Ascending aorta (tissue), 2 donors: ENCODE measurements at regions not wholly inside any gene's neighbourhood (a gene's known extent, or its start where the extent isn't known, plus 50 kb on each side); places are given as distances from the start of the nearest gene placed in this dataset.
A peak's percentile ranks its signal among the peaks of the same experiment; 100 is the strongest.

Experiments
- DNase-seq, 2 donors: peaks; one replicate each; pipeline ENCODE4 v3.0.0-alpha.2; 2019; ENCODE audit warnings: low spot score in 2 of 2
- H3K27ac ChIP-seq, 2 donors: fragments of 200-600 bp; sonication (generic); one replicate each; pipeline ENCODE4 v1.5.1; 2016 to 2017; ENCODE audit warnings: mild to moderate bottlenecking in 1 of 2
- H3K27me3 ChIP-seq: fragments of 200-600 bp; sonication (generic); one replicate; pipeline ENCODE4 v1.5.1; 2017
- H3K36me3 ChIP-seq, 2 donors: fragments of 200-600 bp; sonication (generic); one replicate each; pipeline ENCODE4 v1.5.1; 2016
- H3K4me1 ChIP-seq, 2 donors: fragments of 200-600 bp; sonication (generic); one replicate each; pipeline ENCODE4 v1.5.1; 2016 to 2017; ENCODE audit warnings: mild to moderate bottlenecking in 1 of 2
- H3K4me3 ChIP-seq, 2 donors: fragments of 200-600 bp; sonication (generic); one replicate each; pipeline ENCODE4 v1.5.1; 2016 to 2017; ENCODE audit warnings: mild to moderate bottlenecking in 1 of 2
- H3K9me3 ChIP-seq, 2 donors: fragments of 200-600 bp; sonication (generic); one replicate each; pipeline ENCODE4 v1.5.1; 2016
- intact Hi-C: fragments of 100-400 bp; cut with DNase I; formaldehyde crosslinking; loops from one replicate; pipeline ENCODE4 v1.15.1; 2023
- TF ChIP-seq, protein P1 (sequence below), 3 experiments: fragments of 200-600 bp in 2 of 3; fragments of 450-650 bp in 1 of 3; sonication (generic) in 2 of 3; IDR thresholded peaks; one replicate each; pipeline ENCODE4 v1.5.1; 2016 to 2019; ENCODE audit warnings: antibody characterized with exemption in 3 of 3, mild to moderate bottlenecking in 1 of 3, moderate library complexity in 1 of 3

DNA sequence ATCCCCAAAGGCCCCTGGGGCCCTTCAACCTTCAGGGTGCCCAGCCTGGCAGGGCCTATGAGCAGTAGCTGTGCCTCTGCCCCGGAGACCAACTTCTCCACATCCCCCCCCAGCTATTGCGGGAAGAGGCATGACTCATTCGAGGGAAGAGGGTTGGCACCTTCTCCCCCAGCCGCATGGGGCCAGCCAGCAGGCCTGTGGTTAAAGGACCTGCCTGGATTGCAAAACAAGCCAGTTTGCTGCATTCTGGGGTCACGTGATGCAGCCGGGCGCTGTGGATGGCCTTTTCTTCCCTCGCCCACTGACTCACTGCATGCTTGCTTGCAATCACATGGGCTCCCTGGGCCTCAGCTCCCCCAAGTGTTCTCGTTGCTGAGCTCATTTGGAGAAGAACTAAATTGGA, 182.5 kb downstream of the MAFB start:
- H3K4me1 ChIP-seq: peaks cover 0 to 13% of the 10 kb centered on the region in 2 donors
- TF ChIP-seq, protein P1, sequence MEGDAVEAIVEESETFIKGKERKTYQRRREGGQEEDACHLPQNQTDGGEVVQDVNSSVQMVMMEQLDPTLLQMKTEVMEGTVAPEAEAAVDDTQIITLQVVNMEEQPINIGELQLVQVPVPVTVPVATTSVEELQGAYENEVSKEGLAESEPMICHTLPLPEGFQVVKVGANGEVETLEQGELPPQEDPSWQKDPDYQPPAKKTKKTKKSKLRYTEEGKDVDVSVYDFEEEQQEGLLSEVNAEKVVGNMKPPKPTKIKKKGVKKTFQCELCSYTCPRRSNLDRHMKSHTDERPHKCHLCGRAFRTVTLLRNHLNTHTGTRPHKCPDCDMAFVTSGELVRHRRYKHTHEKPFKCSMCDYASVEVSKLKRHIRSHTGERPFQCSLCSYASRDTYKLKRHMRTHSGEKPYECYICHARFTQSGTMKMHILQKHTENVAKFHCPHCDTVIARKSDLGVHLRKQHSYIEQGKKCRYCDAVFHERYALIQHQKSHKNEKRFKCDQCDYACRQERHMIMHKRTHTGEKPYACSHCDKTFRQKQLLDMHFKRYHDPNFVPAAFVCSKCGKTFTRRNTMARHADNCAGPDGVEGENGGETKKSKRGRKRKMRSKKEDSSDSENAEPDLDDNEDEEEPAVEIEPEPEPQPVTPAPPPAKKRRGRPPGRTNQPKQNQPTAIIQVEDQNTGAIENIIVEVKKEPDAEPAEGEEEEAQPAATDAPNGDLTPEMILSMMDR (IDR thresholded peaks at IDR 0.05): no peak
- H3K27ac ChIP-seq: peak overlapping the region; percentile 62 to 67
- H3K27me3 ChIP-seq: no peaks in the 10 kb centered on the region
- no peaks in the 10 kb centered on the region for H3K9me3 ChIP-seq
- no peak overlapping the region for H3K4me3 ChIP-seq
- intact Hi-C loops: loop anchor here (1.0 to 10.0 kb wide), 5 partner anchors 126 to 1128 kb away; partner anchors contain the start of gene MAFB
- peak; percentile 96 to 98 for DNase-seq
- no peaks in the 10 kb centered on the region for H3K36me3 ChIP-seq

DNA sequence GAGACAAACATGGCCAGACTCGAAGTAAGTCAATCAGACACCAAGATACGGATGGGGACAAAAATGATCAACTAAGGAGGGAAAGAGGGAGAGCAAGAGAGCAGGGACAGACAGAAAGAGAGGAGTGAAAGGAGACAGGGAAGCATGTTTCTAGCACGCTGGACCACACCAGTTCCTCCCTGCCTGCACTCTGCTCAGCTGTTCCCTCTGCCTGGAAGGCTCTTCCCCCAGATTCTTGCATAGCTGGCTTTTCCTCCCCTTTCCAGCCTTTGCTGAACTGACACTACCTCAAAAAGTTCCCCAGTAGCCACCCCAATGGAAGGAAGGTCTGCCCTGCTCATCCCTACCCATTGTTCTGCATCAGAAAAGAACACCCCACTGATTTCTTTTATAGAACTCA, 185.9 kb downstream of the MAFB start:
- Histone ChIP-seq H3K36me3 (no peaks in the 10 kb centered on the region), H3K27me3 (no peaks in the 10 kb centered on the region), H3K27ac (no peak overlapping the region), H3K4me1 (peaks cover 0 to 10% of the 10 kb centered on the region in 2 donors), H3K9me3 (no peaks in the 10 kb centered on the region), H3K4me3 (no peak overlapping the region)
- DNase-seq: no peak
- intact Hi-C loops: loop anchor here (10.0 kb wide), 2 partner anchors 832 to 1132 kb away; no protein-coding TSS in a partner anchor
- TF ChIP-seq, protein P1 (IDR thresholded peaks at IDR 0.05): no peak

DNA sequence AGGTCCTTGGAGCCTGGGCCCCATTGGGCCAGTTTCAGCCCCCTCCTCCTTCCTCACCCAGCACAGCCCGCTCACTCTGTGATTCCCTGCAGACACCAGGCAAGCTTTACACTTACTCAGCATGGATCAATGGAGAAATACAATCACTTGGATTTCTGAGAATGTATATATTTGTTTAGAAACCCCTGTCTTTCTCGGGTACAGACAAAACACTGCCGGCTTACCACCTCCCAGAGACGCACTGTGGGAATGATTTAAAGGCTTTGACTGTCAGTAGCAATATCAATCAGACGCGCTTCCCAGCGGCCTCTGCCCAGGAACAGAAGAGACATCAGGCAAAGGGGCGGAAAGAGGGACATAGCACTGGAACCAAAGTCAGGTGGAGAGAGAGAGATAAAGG, 186.5 kb downstream of the MAFB start:
- intact Hi-C loops: loop anchor here (10.0 kb wide), 2 partner anchors 832 to 1132 kb away; no protein-coding TSS in a partner anchor
- H3K27ac ChIP-seq: no peak overlapping the region
- no peaks in the 10 kb centered on the region for H3K9me3 ChIP-seq
- no peaks in the 10 kb centered on the region for H3K27me3 ChIP-seq
- peaks cover 0 to 10% of the 10 kb centered on the region in 2 donors for H3K4me1 ChIP-seq
- TF ChIP-seq, protein P1 (IDR thresholded peaks at IDR 0.05): no peak
- no peaks in the 10 kb centered on the region for H3K36me3 ChIP-seq
- DNase-seq: no peak
- no peak overlapping the region for H3K4me3 ChIP-seq

DNA sequence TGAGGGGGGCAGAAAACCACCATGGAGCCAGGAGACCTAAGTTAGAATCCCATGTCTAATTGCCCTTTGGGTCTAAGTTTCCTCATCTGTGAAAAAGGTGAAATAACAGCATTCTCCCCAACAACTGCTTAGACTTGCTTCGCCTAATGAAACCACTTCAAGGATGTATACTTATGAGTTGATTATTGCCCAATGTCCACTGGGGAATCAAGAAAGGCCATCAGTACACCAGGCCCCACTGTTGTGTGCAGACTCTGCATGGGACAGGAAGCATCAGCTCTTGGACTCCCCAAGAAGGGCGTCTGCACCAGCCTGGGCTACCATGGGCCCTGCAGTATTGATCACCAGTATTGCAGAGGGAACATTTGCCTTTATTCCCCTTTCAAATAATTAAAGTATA, 189.6 kb downstream of the MAFB start:
- Histone ChIP-seq H3K36me3 (no peaks in the 10 kb centered on the region), H3K4me3 (no peak overlapping the region), H3K27me3 (no peaks in the 10 kb centered on the region), H3K27ac (no peak overlapping the region), H3K9me3 (no peaks in the 10 kb centered on the region), H3K4me1 (no peaks in the 10 kb centered on the region)
- TF ChIP-seq, protein P1 (IDR thresholded peaks at IDR 0.05): no peak
- peak in 1 of 2 donors; percentile 56 for DNase-seq
- intact Hi-C loops: no loop called here

DNA sequence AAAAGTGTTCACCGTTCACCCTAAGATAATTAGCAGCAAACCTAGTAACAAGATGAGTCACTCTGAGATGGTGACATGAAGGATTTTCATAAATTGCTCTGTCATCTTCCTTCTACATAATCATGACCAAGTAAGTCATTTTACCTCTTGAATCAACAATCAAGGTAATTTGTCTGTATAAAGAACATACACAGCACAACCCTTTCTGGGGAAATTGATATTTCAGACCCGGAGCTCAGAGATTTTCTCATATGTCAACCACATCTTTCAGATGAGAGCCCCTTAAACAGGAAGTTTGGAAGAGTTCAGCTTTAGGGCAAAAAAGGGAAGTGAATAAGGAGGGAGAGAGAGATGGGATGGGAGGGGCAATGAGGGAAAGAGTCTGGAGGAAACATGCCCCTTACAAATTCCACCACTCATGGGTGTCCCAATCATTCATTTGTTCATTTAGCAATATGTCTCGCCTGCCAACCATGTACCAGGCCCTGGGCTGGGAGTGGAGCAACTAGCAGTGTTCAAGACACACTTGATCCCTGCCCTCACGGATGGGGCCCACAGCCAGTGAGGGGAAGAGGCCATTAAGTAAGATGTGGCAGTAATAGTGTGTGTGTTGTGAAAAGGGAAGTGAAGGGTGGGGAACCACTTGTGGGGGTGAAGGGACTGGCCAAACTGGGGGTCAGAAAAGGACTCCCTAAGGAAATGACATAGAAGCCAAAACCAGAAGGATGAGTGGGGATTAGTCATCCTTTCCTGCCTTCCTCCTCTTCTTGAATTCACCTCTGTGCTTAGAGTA, 190.9 kb downstream of the MAFB start:
- Histone ChIP-seq H3K9me3 (no peaks in the 10 kb centered on the region), H3K4me3 (no peak overlapping the region), H3K4me1 (no peaks in the 10 kb centered on the region), H3K36me3 (no peaks in the 10 kb centered on the region), H3K27me3 (no peaks in the 10 kb centered on the region), H3K27ac (no peak overlapping the region)
- peak; percentile 43 to 76 for DNase-seq
- TF ChIP-seq, protein P1 (IDR thresholded peaks at IDR 0.05): no peak
- intact Hi-C loops: no loop called here
